Pancreas (tissue), 10 donors: ENCODE measurements at regions not wholly inside any gene's neighbourhood (a gene's known extent, or its start where the extent isn't known, plus 50 kb on each side); places are given as distances from the start of the nearest gene placed in this dataset.

ENCODE experiments used
- ATAC-seq, 4 donors: fragments of 200-7000 bp; cut with Tn5 transposase; one replicate each; pipeline versions ENCODE4 v1.8.0 to v1.9.1; 2020; ENCODE audit warnings: mild to moderate bottlenecking in 4 of 4, moderate library complexity in 4 of 4
- DNase-seq, 6 donors: peaks; one replicate each; pipeline ENCODE4 v3.0.0-alpha.2; 2020
- FAIRE-seq: peaks from 2 replicates; lab custom pipeline; 2012; peaks lifted over from hg19 to GRCh38; lab: Jason Lieb, UNC
- H3K27ac ChIP-seq, 4 donors: fragments of 200-600 bp; sonication (generic); 1 replicate in 3 of 4; 2 replicates in 1 of 4; pipeline versions ENCODE4 v1.5.0 to v1.8.0; 2020
- H3K27me3 ChIP-seq, 4 donors: fragments of 200-600 bp; one replicate each; pipeline ENCODE4 v1.8.0; 2021
- H3K36me3 ChIP-seq, 3 donors: fragments of 200-600 bp; sonication (generic) in 1 of 3; one replicate each; pipeline versions ENCODE4 v1.5.0 to v1.8.0; 2020 to 2021
- H3K4me1 ChIP-seq, 3 donors: fragments of 200-600 bp; one replicate each; pipeline ENCODE4 v1.8.0; 2021
- H3K4me3 ChIP-seq, 4 donors: fragments of 200-600 bp; sonication (generic) in 2 of 4; one replicate each; pipeline versions ENCODE4 v1.5.0 to v1.8.0; 2020 to 2021
- H3K9me3 ChIP-seq, 4 donors: fragments of 200-600 bp; one replicate each; pipeline ENCODE4 v1.8.0; 2021
- WGBS, 2 donors: extraction: QIAGEN DNeasy Blood & Tissue Kit; methylation state at CpG; one replicate each; pipeline ENCODE4 v1.1.7; 2013; 5-methylcytosine and 5-hydroxymethylcytosine counted together
- intact Hi-C, 3 donors: fragments of 100-400 bp; cut with DNase I; formaldehyde crosslinking; loops; one replicate each; pipeline versions ENCODE4 v1.11.1 to v1.14.2; 2022
- TF ChIP-seq, protein P1 (sequence below), 4 donors: fragments of 200-600 bp; sonication (generic) in 3 of 4; IDR thresholded peaks; one replicate each; pipeline versions ENCODE4 v1.5.0 to v1.8.0; 2021; ENCODE audit warnings: antibody characterized with exemption in 4 of 4
- donor health status: healthy with polysubstance abuse.
- donor health status: DM: no; HTN: no; CAD: no; lungs with moderate emphysema.
- donor health status: DM: no; HTN: no; CAD: no.
- donor health status: control.
- donor health status: control.
- donor health status: Bipolar disorder and iron deficiency.
- donor health status: DM: yes; HTN: yes; CAD: no.
- donor health status: DM: no; HTN: no; CAD: no.
- donor health status: DM: no; HTN: no; CAD: no.
- donor health status: DM: yes; HTN: yes; CAD: no.

DNA sequence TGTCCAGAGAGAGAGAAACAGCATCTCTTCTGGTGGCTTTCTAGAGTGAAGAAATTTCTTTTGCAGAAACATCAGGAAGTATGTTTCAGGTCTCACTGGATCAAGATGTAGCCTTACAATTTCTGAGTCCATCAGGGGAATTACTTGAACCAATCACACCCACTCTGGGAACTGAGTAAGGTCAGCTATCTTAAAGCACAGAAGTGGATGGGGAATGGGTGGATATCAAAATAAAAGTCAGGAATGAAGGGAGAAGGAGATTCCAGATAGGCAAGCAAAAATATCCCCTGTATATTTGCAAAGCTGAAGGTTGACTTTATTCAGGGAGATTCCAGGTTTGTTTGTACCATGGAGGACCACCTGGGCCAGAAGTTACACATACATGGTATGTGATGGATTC lies 188.0 kb downstream of the CYRIA start:
- H3K27me3 ChIP-seq: no peaks in the 10 kb centered on the region
- no peaks in the 10 kb centered on the region for H3K4me1 ChIP-seq
- intact Hi-C loops: no loop called here
- no peak for DNase-seq
- no peak overlapping the region for H3K27ac ChIP-seq
- no peak overlapping the region for H3K4me3 ChIP-seq
- TF ChIP-seq, protein P1, sequence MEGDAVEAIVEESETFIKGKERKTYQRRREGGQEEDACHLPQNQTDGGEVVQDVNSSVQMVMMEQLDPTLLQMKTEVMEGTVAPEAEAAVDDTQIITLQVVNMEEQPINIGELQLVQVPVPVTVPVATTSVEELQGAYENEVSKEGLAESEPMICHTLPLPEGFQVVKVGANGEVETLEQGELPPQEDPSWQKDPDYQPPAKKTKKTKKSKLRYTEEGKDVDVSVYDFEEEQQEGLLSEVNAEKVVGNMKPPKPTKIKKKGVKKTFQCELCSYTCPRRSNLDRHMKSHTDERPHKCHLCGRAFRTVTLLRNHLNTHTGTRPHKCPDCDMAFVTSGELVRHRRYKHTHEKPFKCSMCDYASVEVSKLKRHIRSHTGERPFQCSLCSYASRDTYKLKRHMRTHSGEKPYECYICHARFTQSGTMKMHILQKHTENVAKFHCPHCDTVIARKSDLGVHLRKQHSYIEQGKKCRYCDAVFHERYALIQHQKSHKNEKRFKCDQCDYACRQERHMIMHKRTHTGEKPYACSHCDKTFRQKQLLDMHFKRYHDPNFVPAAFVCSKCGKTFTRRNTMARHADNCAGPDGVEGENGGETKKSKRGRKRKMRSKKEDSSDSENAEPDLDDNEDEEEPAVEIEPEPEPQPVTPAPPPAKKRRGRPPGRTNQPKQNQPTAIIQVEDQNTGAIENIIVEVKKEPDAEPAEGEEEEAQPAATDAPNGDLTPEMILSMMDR (IDR thresholded peaks at IDR 0.05): no peak
- FAIRE-seq: no peak
- H3K9me3 ChIP-seq: no peaks in the 10 kb centered on the region
- no peaks in the 10 kb centered on the region for H3K36me3 ChIP-seq
- no peak for ATAC-seq

DNA sequence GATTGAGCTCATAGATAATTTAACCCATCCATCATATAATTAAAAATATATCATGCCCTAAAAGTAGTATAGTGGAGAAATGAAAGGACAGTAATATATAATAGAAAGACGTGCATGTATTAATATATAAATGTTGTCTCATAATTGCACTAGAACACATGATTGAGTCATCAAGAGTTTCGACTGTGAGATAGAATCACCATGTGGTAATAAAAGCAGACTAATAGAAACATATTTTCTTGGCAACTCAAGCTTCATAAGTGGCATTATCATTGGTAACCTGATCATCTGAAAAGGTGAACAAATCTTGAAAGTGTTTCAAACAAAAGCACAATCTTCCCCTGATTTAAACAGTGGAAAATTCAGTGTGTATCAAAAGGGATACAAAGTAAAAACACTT lies 188.8 kb downstream of the CYRIA start:
- Histone ChIP-seq H3K4me3 (no peak overlapping the region), H3K9me3 (no peaks in the 10 kb centered on the region), H3K36me3 (no peaks in the 10 kb centered on the region), H3K4me1 (no peaks in the 10 kb centered on the region), H3K27me3 (no peaks in the 10 kb centered on the region), H3K27ac (no peak overlapping the region)
- TF ChIP-seq, protein P1 (IDR thresholded peaks at IDR 0.05): no peak
- ATAC-seq (no peak), DNase-seq (no peak), FAIRE-seq (no peak)
- intact Hi-C loops: no loop called here
- 35 to 43% methylated on average over 2 of the region's 2 CpGs for WGBS, 2 donors

DNA sequence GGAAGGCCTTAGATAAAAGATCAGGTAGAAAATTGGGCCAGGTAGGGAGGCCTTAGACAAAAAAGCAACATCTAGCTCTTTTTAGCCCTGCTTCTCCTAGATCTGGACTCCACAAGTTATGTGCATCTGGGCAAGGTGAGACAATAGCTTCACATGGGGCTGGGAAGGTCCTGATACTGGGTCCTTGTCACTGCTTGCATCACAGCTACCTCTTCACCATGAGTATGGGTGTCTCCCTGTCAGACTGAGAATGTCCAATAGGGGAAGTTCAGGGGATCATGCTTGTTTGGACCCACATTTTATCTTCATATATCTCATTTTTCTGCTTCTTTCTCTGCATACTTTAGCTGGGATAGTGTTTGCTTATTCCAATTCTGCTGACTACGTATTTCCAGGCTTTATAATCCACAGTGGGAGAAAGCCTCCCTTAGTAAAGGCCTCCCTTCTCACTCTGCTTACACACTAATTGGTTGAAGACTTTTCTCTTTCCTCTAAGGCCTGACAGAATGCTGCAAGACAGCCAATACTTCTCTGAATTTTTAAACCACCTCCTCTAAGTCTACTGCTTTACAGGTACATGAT lies 189.6 kb downstream of the CYRIA start:
- Histone ChIP-seq H3K36me3 (no peaks in the 10 kb centered on the region), H3K27ac (no peak overlapping the region), H3K4me3 (no peak overlapping the region), H3K9me3 (no peaks in the 10 kb centered on the region), H3K4me1 (no peaks in the 10 kb centered on the region), H3K27me3 (no peaks in the 10 kb centered on the region)
- DNase-seq (no peak), FAIRE-seq (no peak), ATAC-seq (no peak)
- intact Hi-C loops: no loop called here
- TF ChIP-seq, protein P1 (IDR thresholded peaks at IDR 0.05): no peak
- WGBS, 2 donors: 83 to 90% methylated on average over 1 of the region's 1 CpG

DNA sequence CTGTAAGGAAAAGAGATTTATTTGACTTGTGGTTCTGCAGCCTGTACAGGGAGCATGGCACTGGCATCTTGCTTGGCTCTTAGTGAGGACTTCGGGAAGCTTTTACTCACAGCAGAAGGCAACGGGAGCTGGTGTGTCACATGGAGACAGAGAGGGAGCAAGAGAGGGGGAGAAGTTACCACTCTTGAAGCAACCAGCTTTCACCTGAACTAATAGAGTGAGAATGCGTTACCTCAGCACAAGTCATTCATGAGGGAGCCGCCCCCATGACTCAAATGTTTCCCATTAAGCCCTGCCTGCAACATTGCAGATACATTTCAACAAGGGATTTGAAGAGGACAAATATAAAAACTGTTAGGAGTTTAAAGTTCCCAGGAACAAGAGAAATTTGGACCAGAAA lies 190.0 kb downstream of the CYRIA start:
- H3K36me3 ChIP-seq: no peaks in the 10 kb centered on the region
- H3K27ac ChIP-seq: no peak overlapping the region
- FAIRE-seq (no peak), ATAC-seq (no peak), DNase-seq (no peak)
- WGBS, 2 donors: 90 to 91% methylated on average over 4 of the region's 4 CpGs
- TF ChIP-seq, protein P1 (IDR thresholded peaks at IDR 0.05): no peak
- no peak overlapping the region for H3K4me3 ChIP-seq
- no peaks in the 10 kb centered on the region for H3K27me3 ChIP-seq
- H3K4me1 ChIP-seq: no peaks in the 10 kb centered on the region
- intact Hi-C loops: no loop called here
- H3K9me3 ChIP-seq: no peaks in the 10 kb centered on the region

DNA sequence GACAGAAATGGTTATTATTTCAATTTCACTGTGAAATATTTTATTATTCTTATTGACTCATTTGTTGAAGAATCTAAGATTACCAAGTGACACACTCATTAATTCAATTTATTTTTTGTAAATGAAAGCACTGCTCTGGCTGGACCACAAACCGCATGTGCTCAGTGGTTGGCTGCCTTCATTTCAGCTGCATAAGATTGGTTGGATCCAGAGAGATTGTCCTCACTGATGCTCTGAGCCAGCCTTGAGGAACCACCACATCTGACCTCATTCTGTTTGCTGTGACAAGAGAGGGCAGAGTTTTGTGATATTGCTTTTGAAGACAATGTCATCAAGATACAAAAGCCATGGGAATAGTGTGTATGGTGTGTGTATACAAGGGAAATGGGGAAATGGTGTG lies 192.1 kb downstream of the CYRIA start:
- H3K4me3 ChIP-seq: no peak overlapping the region
- no peak overlapping the region for H3K27ac ChIP-seq
- 92% methylated on average over 1 of the region's 1 CpG for WGBS, 2 donors
- TF ChIP-seq, protein P1 (IDR thresholded peaks at IDR 0.05): no peak
- FAIRE-seq (no peak), ATAC-seq (no peak), DNase-seq (no peak)
- H3K4me1 ChIP-seq: no peaks in the 10 kb centered on the region
- no peaks in the 10 kb centered on the region for H3K9me3 ChIP-seq
- no peaks in the 10 kb centered on the region for H3K27me3 ChIP-seq
- intact Hi-C loops: loop anchor here in 1 of 3 donors (5.0 kb wide), 1 partner anchor 71 kb away; no protein-coding TSS in a partner anchor
- no peaks in the 10 kb centered on the region for H3K36me3 ChIP-seq
